ENCODE measurements at regions not wholly inside any gene's neighbourhood (a gene's known extent, or its start where the extent isn't known, plus 50 kb on each side); places are given as distances from the start of the nearest gene placed in this dataset.

- DNase-seq = no peak
These were observed 136.9 kb downstream of the OR2K2 start for GRCh38 chr9:111193095-111193494.

- no peak for DNase-seq
These were observed 137.4 kb downstream of the OR2K2 start for GRCh38 chr9:111192650-111193049.

GRCh38 chr9:111190347-111190746, 139.7 kb downstream of the OR2K2 start:
- no peak for DNase-seq

GRCh38 chr9:111187376-111187775, 142.6 kb downstream of the OR2K2 start:
- DNase-seq = no peak

GRCh38 chr9:111186021-111186530, 143.9 kb downstream of the OR2K2 start:
- DNase-seq = no peak

- no peak for DNase-seq
These were observed 142.5 kb upstream of the LPAR1 start for GRCh38 chr9:111180811-111181210.

GRCh38 chr9:111179577-111179976, 141.3 kb upstream of the LPAR1 start:
- DNase-seq = no peak

GRCh38 chr9:111178331-111179055, 140.2 kb upstream of the LPAR1 start:
- DNase-seq = no peak

- no peak for DNase-seq
These were observed 138.2 kb upstream of the LPAR1 start for GRCh38 chr9:111176511-111176910.

GRCh38 chr9:111175350-111175749, 137.1 kb upstream of the LPAR1 start:
- no peak for DNase-seq

- no peak for DNase-seq
These were observed 129.1 kb upstream of the LPAR1 start for GRCh38 chr9:111167341-111167740.

GRCh38 chr9:111163716-111164389, 125.6 kb upstream of the LPAR1 start:
- DNase-seq = no peak

GRCh38 chr9:111162026-111162425, 123.8 kb upstream of the LPAR1 start:
- no peak for DNase-seq

- DNase-seq = no peak
These were observed 122.7 kb upstream of the LPAR1 start for GRCh38 chr9:111161015-111161415.

GRCh38 chr9:111158999-111159398, 120.7 kb upstream of the LPAR1 start:
- DNase-seq = no peak

- no peak for DNase-seq
These were observed 120.1 kb upstream of the LPAR1 start for GRCh38 chr9:111158363-111158762.

- no peak for DNase-seq
These were observed 115.9 kb upstream of the LPAR1 start for GRCh38 chr9:111154081-111154562.

- DNase-seq = no peak
These were observed 114.5 kb upstream of the LPAR1 start for GRCh38 chr9:111152614-111153406.

GRCh38 chr9:111151537-111151936, 113.3 kb upstream of the LPAR1 start:
- no peak for DNase-seq

GRCh38 chr9:111150181-111150580, 111.9 kb upstream of the LPAR1 start:
- no peak for DNase-seq

GRCh38 chr9:111149018-111149759, 110.9 kb upstream of the LPAR1 start:
- no peak for DNase-seq
